Stimulated activated CD4-positive, alpha-beta T cell treated with anti-CD3 and anti-CD28 coated beads, Interleukin-1b, Interleukin-23, amount 100 ng/mL, for 24 hours (primary cell): ENCODE measurements at regions not wholly inside any gene's neighbourhood (a gene's known extent, or its start where the extent isn't known, plus 50 kb on each side); places are given as distances from the start of the nearest gene placed in this dataset.

ENCODE experiments used
- DNase-seq, 4 experiments: peaks; one replicate each; pipeline ENCODE4 v3.0.0-alpha.2; 2020; ENCODE audit warnings: low read depth in 4 of 4, low spot score in 1 of 4

GRCh38 chr1:199678771-199679170, 348.7 kb upstream of the NR5A2 start:
- no peak for DNase-seq

- no peak for DNase-seq
Measured at GRCh38 chr1:199682081-199682480, 345.4 kb upstream of the NR5A2 start.

DNA sequence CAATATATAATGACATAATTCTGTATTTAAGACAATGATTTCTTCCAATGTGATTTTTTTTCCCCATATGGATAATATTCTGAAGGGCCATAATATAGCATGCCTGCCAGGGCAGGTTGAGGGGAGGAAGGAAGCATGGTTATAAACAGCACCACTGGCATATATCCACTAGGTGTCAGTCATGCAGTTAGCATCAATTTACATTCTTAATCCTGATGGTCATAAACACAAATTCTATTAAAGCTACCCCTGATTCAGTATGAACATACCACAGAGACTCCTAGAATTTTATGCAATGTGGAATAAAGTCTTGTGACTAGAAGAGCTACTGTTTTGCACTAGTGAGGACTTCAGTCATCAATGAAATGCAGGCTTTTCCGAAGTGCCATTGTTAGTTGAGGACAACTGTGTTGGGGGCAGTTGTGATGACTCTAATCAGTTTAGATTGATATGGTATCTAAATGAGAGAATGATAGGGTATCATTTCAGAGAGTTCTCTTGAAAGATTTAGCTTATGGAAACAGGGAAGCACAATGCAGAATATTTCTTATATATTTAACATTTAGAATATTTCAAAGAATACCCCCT, 342.7 kb upstream of the NR5A2 start:
- DNase-seq = peak in 1 of 4 experiments; percentile 0

DNA sequence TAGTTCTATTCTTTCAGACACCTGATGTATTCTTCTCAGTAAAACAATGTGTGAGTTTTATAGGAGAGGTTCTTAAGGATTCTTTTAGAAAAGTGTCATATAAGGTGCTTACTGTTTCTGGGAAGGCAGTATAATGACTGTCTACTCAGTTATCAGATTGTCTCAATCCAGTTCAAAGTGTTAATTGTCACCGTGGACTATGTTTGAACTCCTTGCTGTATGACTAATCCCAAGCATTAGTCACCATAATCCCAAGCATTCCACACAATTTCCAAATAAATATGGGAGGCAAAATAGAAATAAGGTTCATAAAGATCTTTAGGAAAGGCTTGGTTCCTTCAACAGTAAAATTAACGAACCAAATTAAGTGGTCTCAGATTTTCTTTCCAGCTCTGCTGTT, 342.1 kb upstream of the NR5A2 start:
- no peak for DNase-seq

GRCh38 chr1:199687321-199687720, 340.2 kb upstream of the NR5A2 start:
- DNase-seq = no peak

DNA sequence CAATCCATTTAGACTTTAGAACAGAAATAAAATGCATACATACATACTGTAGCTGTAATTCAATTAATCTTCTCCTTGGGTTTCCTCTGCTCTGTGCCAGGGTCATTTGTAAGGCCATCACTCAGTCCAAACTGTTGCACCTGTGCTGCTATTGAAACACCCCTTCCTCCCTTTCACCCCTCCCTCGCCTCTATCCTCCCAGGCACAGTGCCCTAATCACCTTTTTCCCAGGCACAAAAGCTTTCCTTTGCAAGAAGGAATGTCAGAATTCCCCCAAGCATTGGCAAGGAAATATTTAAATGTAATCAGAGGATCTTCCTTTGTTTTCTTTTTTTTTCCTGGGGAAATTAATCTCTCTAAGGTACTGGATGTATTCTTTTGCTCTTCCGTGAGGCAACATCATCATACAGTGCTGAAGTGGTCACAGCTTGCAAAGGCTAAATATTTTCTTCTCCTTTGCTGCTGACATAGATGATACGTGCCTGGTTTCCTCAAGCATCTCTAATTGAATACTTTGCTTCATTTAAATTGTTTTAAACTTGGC, 339.3 kb upstream of the NR5A2 start:
- DNase-seq = no peak

DNA sequence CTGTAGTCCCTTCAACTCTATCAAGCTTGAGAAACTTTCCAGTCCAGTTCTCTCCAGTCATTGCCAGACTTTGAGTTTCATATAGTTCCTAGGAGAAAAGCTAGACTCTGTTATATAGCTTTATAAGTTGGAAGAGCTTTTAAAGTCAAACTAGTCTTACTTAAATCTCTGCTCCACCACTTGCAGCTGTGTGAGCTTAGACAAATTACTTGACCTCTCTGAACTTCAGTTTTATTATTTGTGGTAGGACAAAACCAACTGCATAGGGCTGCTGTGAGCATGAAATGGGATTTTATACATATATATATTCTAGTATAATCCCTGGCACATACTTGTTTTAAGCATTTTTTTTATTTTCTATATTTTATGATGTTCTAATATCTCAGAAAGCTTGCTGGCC, 338.7 kb upstream of the NR5A2 start:
- DNase-seq = no peak

GRCh38 chr1:199690496-199690895, 337.0 kb upstream of the NR5A2 start:
- no peak for DNase-seq

- DNase-seq = no peak
Measured at GRCh38 chr1:199691540-199691939, 336.0 kb upstream of the NR5A2 start.

DNA sequence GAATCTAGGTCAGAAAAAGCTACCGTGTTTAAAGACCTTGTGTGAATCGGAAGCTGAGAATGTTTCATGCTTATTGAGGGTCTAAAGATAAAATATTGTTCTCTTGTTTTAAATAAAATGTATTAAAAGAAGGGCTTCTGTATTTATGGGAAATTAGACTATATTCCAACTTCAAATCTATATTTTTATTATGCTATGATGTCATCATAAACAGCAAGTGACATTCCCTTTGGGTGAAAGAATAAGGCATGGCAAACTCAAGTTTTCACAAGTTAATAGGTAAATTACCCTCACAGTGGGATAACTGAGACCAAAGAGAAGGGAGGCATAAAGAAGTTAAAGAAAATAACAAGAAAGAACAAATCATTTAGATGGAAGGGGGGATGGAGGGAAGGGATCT, 333.8 kb upstream of the NR5A2 start:
- DNase-seq = no peak

DNA sequence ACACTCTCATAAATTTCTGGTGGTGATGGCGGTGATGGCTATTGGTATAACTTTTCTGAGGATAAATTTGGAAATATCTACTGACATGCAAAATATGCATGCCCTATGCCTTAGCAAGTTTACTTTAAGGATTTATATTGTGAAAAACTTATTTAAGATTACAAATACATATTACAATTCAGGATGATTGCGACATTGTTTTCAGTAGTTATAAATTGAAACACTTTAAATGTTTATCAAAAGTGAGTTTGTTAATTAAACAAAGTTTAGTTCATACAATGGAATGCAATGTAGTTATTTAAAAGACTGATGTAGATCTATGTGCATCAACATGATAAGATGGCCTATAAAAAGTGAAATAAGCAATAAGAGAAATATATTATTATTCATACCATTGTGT, 331.3 kb upstream of the NR5A2 start:
- DNase-seq = no peak

GRCh38 chr1:199698222-199698621, 329.3 kb upstream of the NR5A2 start:
- no peak for DNase-seq

DNA sequence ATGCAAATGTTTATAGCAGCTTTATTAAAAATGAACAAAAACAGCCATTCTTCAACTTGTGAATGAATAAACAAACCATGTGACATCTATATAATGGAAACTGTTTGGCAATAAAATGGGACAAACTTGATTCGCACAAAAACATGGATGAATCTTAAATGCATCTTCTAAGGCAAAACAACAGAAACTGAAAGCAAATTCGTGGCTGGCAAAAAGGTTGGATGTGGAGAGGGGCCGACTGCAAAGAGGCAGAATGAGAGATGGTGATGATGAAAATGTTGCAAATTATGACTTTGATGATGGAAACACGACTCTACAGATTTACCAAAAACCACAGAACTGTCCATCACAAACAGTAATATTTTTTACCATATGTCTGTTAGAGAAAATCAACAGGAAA, 327.0 kb upstream of the NR5A2 start:
- no peak for DNase-seq

GRCh38 chr1:199701726-199702125, 325.8 kb upstream of the NR5A2 start:
- no peak for DNase-seq

- no peak for DNase-seq
Measured at GRCh38 chr1:199704231-199704630, 323.3 kb upstream of the NR5A2 start.

GRCh38 chr1:199705825-199706224, 321.7 kb upstream of the NR5A2 start:
- DNase-seq = no peak

- no peak for DNase-seq
Measured at GRCh38 chr1:199706826-199707606, 320.5 kb upstream of the NR5A2 start.

- DNase-seq = no peak
Measured at GRCh38 chr1:199710974-199711373, 316.5 kb upstream of the NR5A2 start.

DNA sequence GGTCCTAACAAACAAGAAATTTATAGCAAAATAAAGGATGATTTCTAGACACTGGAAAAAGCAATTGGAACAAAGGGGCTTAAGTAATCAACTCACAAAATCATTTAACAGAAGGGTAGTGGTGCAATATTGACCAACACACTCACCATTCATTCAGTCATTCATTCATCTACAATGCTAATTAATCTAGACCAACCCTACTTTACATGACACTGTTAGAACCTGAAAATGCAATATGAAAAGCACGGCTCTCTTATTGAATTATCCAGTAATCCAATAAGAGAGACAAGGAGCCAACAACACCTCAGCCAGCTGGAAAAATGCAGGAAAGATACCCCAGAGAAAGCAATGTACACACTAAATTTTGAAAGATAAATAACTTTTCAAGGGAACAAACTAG, 310.8 kb upstream of the NR5A2 start:
- no peak for DNase-seq

- DNase-seq = no peak
Measured at GRCh38 chr1:199719156-199719842, 308.2 kb upstream of the NR5A2 start.

DNA sequence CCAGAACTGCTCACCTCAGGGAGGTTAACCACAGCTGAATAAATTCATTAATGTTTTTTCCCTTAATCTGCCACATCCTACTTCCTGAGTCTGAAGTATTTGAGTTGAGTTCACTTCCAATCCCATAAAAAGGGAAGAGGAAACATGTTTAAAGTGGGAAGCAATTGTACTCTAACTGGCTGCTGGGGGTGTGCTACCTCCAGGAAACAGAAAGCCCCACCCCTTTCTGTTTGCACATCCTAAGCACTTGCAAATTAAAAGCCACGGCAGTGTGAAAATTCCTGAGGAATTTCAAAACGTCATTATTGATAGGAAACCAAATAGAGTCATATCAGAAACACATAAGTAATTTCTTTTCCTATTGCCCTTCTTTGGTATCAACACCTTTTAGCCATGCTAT, 307.0 kb upstream of the NR5A2 start:
- DNase-seq = no peak

- DNase-seq = no peak
Measured at GRCh38 chr1:199721001-199721400, 306.5 kb upstream of the NR5A2 start.
